ENCODE measurements at regions not wholly inside any gene's neighbourhood (a gene's known extent, or its start where the extent isn't known, plus 50 kb on each side); places are given as distances from the start of the nearest gene placed in this dataset.

GRCh38 chr6:148177589-148178233 lies 164.9 kb upstream of the SASH1 start:
- H3K4me3 Mint-ChIP-seq = no peak overlapping the region
- peaks cover 6% of the 10 kb centered on the region for H3K36me3 Mint-ChIP-seq (ENCODE audit: low read depth)
- H3K27me3 Mint-ChIP-seq (ENCODE audit: low read depth) = peaks cover 5% of the 10 kb centered on the region
- TF ChIP-seq CTCF (IDR thresholded peaks at IDR 0.05; ENCODE audit: unreplicated experiment in 3 of 3) = peak; percentile 42 to 60 (median 53)
- no peak overlapping the region for H3K27ac Mint-ChIP-seq
- H3K9me3 Mint-ChIP-seq = peaks cover 6% of the 10 kb centered on the region
- H3K4me1 Mint-ChIP-seq = no peaks in the 10 kb centered on the region

GRCh38 chr6:148179786-148180185 lies 162.9 kb upstream of the SASH1 start:
- peaks cover 8% of the 10 kb centered on the region for H3K27me3 Mint-ChIP-seq (ENCODE audit: low read depth)
- TF ChIP-seq CTCF (IDR thresholded peaks at IDR 0.05; ENCODE audit: unreplicated experiment in 3 of 3) = peak; percentile 17 to 26 (median 25)
- H3K4me1 Mint-ChIP-seq = no peaks in the 10 kb centered on the region
- no peak overlapping the region for H3K4me3 Mint-ChIP-seq
- H3K36me3 Mint-ChIP-seq (ENCODE audit: low read depth) = peaks cover 6% of the 10 kb centered on the region
- H3K9me3 Mint-ChIP-seq = peaks cover 6% of the 10 kb centered on the region
- no peak overlapping the region for H3K27ac Mint-ChIP-seq

- Mint-ChIP-seq H3K27me3 (ENCODE audit: low read depth) (peaks cover 6% of the 10 kb centered on the region), H3K36me3 (ENCODE audit: low read depth) (peaks cover 5% of the 10 kb centered on the region), H3K9me3 (peaks cover 4% of the 10 kb centered on the region), H3K4me3 (no peak overlapping the region), H3K4me1 (no peaks in the 10 kb centered on the region), H3K27ac (no peak overlapping the region)
- TF ChIP-seq CTCF (IDR thresholded peaks at IDR 0.05; ENCODE audit: unreplicated experiment in 3 of 3) = no peak
These were observed 160.3 kb upstream of the SASH1 start for GRCh38 chr6:148182378-148182777.

GRCh38 chr6:148183776-148184175 lies 158.9 kb upstream of the SASH1 start:
- H3K36me3 Mint-ChIP-seq (ENCODE audit: low read depth) = no peaks in the 10 kb centered on the region
- peaks cover 3% of the 10 kb centered on the region for H3K27me3 Mint-ChIP-seq (ENCODE audit: low read depth)
- H3K27ac Mint-ChIP-seq = no peak overlapping the region
- H3K9me3 Mint-ChIP-seq = no peaks in the 10 kb centered on the region
- H3K4me3 Mint-ChIP-seq = no peak overlapping the region
- no peaks in the 10 kb centered on the region for H3K4me1 Mint-ChIP-seq
- no peak for TF ChIP-seq CTCF (IDR thresholded peaks at IDR 0.05; ENCODE audit: unreplicated experiment in 3 of 3)

GRCh38 chr6:148186916-148187315 lies 155.7 kb upstream of the SASH1 start:
- Mint-ChIP-seq H3K27me3 (ENCODE audit: low read depth) (peaks cover 3% of the 10 kb centered on the region), H3K4me3 (no peak overlapping the region), H3K36me3 (ENCODE audit: low read depth) (no peaks in the 10 kb centered on the region), H3K27ac (no peak overlapping the region), H3K4me1 (no peaks in the 10 kb centered on the region), H3K9me3 (no peaks in the 10 kb centered on the region)
- no peak for TF ChIP-seq CTCF (IDR thresholded peaks at IDR 0.05; ENCODE audit: unreplicated experiment in 3 of 3)

GRCh38 chr6:148192310-148192709 lies 150.3 kb upstream of the SASH1 start:
- H3K36me3 Mint-ChIP-seq (ENCODE audit: low read depth) = no peaks in the 10 kb centered on the region
- peak overlapping the region in 1 of 3 experiments; percentile 69 for H3K27ac Mint-ChIP-seq
- H3K4me1 Mint-ChIP-seq = no peaks in the 10 kb centered on the region
- H3K9me3 Mint-ChIP-seq = no peaks in the 10 kb centered on the region
- H3K27me3 Mint-ChIP-seq (ENCODE audit: low read depth) = no peaks in the 10 kb centered on the region
- no peak for TF ChIP-seq CTCF (IDR thresholded peaks at IDR 0.05; ENCODE audit: unreplicated experiment in 3 of 3)
- no peak overlapping the region for H3K4me3 Mint-ChIP-seq
